Testis (tissue), 2 donors: ENCODE measurements at regions not wholly inside any gene's neighbourhood (a gene's known extent, or its start where the extent isn't known, plus 50 kb on each side); places are given as distances from the start of the nearest gene placed in this dataset.

Source experiments
- CTCF ChIP-seq, 3 experiments: fragments of 450-650 bp in 2 of 3; fragments of 200-600 bp in 1 of 3; sonication (generic) in 1 of 3; IDR thresholded peaks; one replicate each; pipeline ENCODE4 v1.5.1; 2016 to 2019; ENCODE audit warnings: antibody characterized with exemption in 3 of 3, mild to moderate bottlenecking in 2 of 3, moderate library complexity in 1 of 3
- POLR2A ChIP-seq: fragments of 450-650 bp; IDR thresholded peaks from one replicate; pipeline ENCODE4 v1.6.1; 2017; ENCODE audit warnings: antibody characterized with exemption, mild to moderate bottlenecking, moderate library complexity

- no peak for TF ChIP-seq CTCF (IDR thresholded peaks at IDR 0.05)
- no peak for TF ChIP-seq POLR2A
Observed at GRCh38 chr9:84145031-84145430, 164.4 kb downstream of the RMI1 start.
